ENCODE measurements at regions not wholly inside any gene's neighbourhood (a gene's known extent, or its start where the extent isn't known, plus 50 kb on each side); places are given as distances from the start of the nearest gene placed in this dataset.
A peak's percentile ranks its signal among the peaks of the same experiment; 100 is the strongest.

- no peak for DNase-seq
- no peak overlapping the region for H4K12ac ChIP-seq (ENCODE audit: low read depth, low read length)
- no peak overlapping the region for H4K8ac ChIP-seq (ENCODE audit: low read depth, low read length)
- no peak overlapping the region for H2AK5ac ChIP-seq (ENCODE audit: low read length)
- H3K79me1 ChIP-seq (ENCODE audit: low read length): no peaks in the 10 kb centered on the region
- H3K36me3 ChIP-seq (ENCODE audit: control insufficient read depth in 1 of 2, insufficient read depth in 2 of 2, low read length in 2 of 2): no peaks in the 10 kb centered on the region
- H3K18ac ChIP-seq (ENCODE audit: low read length): no peak overlapping the region
- no peak overlapping the region for H3K27ac ChIP-seq (ENCODE audit: low read depth, low read length)
- H4K91ac ChIP-seq (ENCODE audit: low read depth, low read length): no peak overlapping the region
- H3K79me2 ChIP-seq (ENCODE audit: control insufficient read depth, insufficient read depth, low read length, poor library complexity): no peaks in the 10 kb centered on the region
- no peak overlapping the region for H3K4me3 ChIP-seq (ENCODE audit: low read depth, low read length)
- H2BK5ac ChIP-seq (ENCODE audit: low read depth, low read length, poor library complexity): no peak overlapping the region
- H3K23ac ChIP-seq (ENCODE audit: low read length): peak overlapping the region; percentile 69
- no peaks in the 10 kb centered on the region for H3K9me3 ChIP-seq (ENCODE audit: insufficient read depth, low read depth, low read length)
- no peaks in the 10 kb centered on the region for H3K27me3 ChIP-seq (ENCODE audit: insufficient read depth, low read length)
- no peaks in the 10 kb centered on the region for H3K4me1 ChIP-seq (ENCODE audit: control insufficient read depth in 1 of 2, insufficient read depth in 2 of 2, low read length in 2 of 2)
- no peak overlapping the region for H3K4ac ChIP-seq (ENCODE audit: low read depth, low read length)
- no peak overlapping the region for H3K9ac ChIP-seq (ENCODE audit: low read length)
- no peak overlapping the region for H3K14ac ChIP-seq (ENCODE audit: low read length)
- H3K4me2 ChIP-seq (ENCODE audit: low read length): no peak overlapping the region
- no CpG with 5 or more reads among the region's 1 CpG for WGBS (ENCODE audit: extremely low coverage, insufficient coverage, insufficient read length)
- no peak overlapping the region for H2BK120ac ChIP-seq (ENCODE audit: insufficient read depth, low read length, poor library complexity)
- H2BK12ac ChIP-seq (ENCODE audit: low read length): no peak overlapping the region
- H2AFZ ChIP-seq (ENCODE audit: insufficient read depth, low read length, poor library complexity): no peak overlapping the region
These were observed 228.0 kb upstream of the LDB2 start for GRCh38 chr4:17126321-17126966.

- H4K12ac ChIP-seq (ENCODE audit: low read depth, low read length): no peak overlapping the region
- no peak for DNase-seq
- no peak overlapping the region for H2AFZ ChIP-seq (ENCODE audit: insufficient read depth, low read length, poor library complexity)
- no peak overlapping the region for H3K4me3 ChIP-seq (ENCODE audit: low read depth, low read length)
- H3K79me2 ChIP-seq (ENCODE audit: control insufficient read depth, insufficient read depth, low read length, poor library complexity): no peaks in the 10 kb centered on the region
- no peaks in the 10 kb centered on the region for H3K79me1 ChIP-seq (ENCODE audit: low read length)
- H3K27me3 ChIP-seq (ENCODE audit: insufficient read depth, low read length): no peaks in the 10 kb centered on the region
- H3K4me1 ChIP-seq (ENCODE audit: control insufficient read depth in 1 of 2, insufficient read depth in 2 of 2, low read length in 2 of 2): no peaks in the 10 kb centered on the region
- no peak overlapping the region for H4K8ac ChIP-seq (ENCODE audit: low read depth, low read length)
- no peak overlapping the region for H3K4me2 ChIP-seq (ENCODE audit: low read length)
- no peak overlapping the region for H3K27ac ChIP-seq (ENCODE audit: low read depth, low read length)
- no peak overlapping the region for H3K18ac ChIP-seq (ENCODE audit: low read length)
- no peak overlapping the region for H2BK5ac ChIP-seq (ENCODE audit: low read depth, low read length, poor library complexity)
- H3K4ac ChIP-seq (ENCODE audit: low read depth, low read length): no peak overlapping the region
- no CpG with 5 or more reads among the region's 4 CpGs for WGBS (ENCODE audit: extremely low coverage, insufficient coverage, insufficient read length)
- H2BK12ac ChIP-seq (ENCODE audit: low read length): no peak overlapping the region
- H3K23ac ChIP-seq (ENCODE audit: low read length): no peak overlapping the region
- no peaks in the 10 kb centered on the region for H3K36me3 ChIP-seq (ENCODE audit: control insufficient read depth in 1 of 2, insufficient read depth in 2 of 2, low read length in 2 of 2)
- H4K91ac ChIP-seq (ENCODE audit: low read depth, low read length): no peak overlapping the region
- H2BK120ac ChIP-seq (ENCODE audit: insufficient read depth, low read length, poor library complexity): no peak overlapping the region
- H2AK5ac ChIP-seq (ENCODE audit: low read length): no peak overlapping the region
- no peak overlapping the region for H3K14ac ChIP-seq (ENCODE audit: low read length)
- no peak overlapping the region for H3K9ac ChIP-seq (ENCODE audit: low read length)
- no peaks in the 10 kb centered on the region for H3K9me3 ChIP-seq (ENCODE audit: insufficient read depth, low read depth, low read length)
These were observed 226.3 kb upstream of the LDB2 start for GRCh38 chr4:17124767-17125166.

DNA sequence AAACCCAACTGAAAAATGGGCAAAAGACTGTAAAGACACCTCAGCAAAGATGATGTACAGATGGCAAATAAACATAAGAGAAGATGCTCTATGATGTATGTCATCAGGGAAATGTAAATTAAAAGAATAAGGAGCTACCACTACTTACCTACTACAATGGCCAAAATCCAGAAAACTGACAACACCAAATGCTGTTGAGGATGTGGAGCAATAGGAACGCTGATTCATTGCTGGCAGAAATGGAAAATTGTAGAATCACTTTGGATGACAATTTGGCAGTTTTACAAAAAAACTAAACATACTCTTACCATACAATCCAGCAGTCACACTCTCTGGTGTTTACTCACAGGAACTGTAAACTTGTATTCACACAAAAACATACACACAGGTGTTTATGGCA lies 222.3 kb upstream of the LDB2 start:
- no CpG with 5 or more reads among the region's 1 CpG for WGBS (ENCODE audit: extremely low coverage, insufficient coverage, insufficient read length)
- DNase-seq: no peak

DNA sequence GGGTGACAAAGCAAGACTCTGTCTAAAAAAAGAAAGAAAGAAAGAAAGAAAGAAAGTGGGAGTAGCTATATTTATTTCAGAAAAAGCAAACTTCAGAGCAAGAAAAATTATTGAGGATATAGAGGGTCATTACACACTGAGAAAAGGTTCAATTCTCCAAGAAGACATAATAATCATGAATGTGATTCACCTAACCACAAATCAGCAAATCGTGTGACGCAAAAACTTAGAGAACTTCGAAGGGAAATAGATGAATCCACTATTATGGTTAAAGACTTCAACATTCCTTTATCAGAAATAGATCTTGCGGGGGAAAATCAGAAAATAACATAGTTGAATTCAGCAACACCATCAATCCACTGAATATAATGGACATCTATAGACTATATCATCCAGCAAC lies 219.3 kb upstream of the LDB2 start:
- no peak for DNase-seq
- Histone ChIP-seq H4K12ac (ENCODE audit: low read depth, low read length) (no peak overlapping the region), H2AK5ac (ENCODE audit: low read length) (no peak overlapping the region), H3K4me2 (ENCODE audit: low read length) (no peak overlapping the region), H3K14ac (ENCODE audit: low read length) (no peak overlapping the region), H3K4me3 (ENCODE audit: low read depth, low read length) (no peak overlapping the region), H2BK120ac (ENCODE audit: insufficient read depth, low read length, poor library complexity) (no peak overlapping the region), H3K79me1 (ENCODE audit: low read length) (no peaks in the 10 kb centered on the region), H2BK5ac (ENCODE audit: low read depth, low read length, poor library complexity) (no peak overlapping the region), H3K27ac (ENCODE audit: low read depth, low read length) (no peak overlapping the region), H3K9me3 (ENCODE audit: insufficient read depth, low read depth, low read length) (no peaks in the 10 kb centered on the region), H3K4ac (ENCODE audit: low read depth, low read length) (no peak overlapping the region), H3K36me3 (ENCODE audit: control insufficient read depth in 1 of 2, insufficient read depth in 2 of 2, low read length in 2 of 2) (no peaks in the 10 kb centered on the region), H3K79me2 (ENCODE audit: control insufficient read depth, insufficient read depth, low read length, poor library complexity) (no peaks in the 10 kb centered on the region), H3K4me1 (ENCODE audit: control insufficient read depth in 1 of 2, insufficient read depth in 2 of 2, low read length in 2 of 2) (no peaks in the 10 kb centered on the region), H3K18ac (ENCODE audit: low read length) (no peak overlapping the region), H3K23ac (ENCODE audit: low read length) (no peak overlapping the region), H2BK12ac (ENCODE audit: low read length) (no peak overlapping the region), H4K91ac (ENCODE audit: low read depth, low read length) (no peak overlapping the region), H3K27me3 (ENCODE audit: insufficient read depth, low read length) (no peaks in the 10 kb centered on the region), H2AFZ (ENCODE audit: insufficient read depth, low read length, poor library complexity) (no peak overlapping the region), H3K9ac (ENCODE audit: low read length) (no peak overlapping the region), H4K8ac (ENCODE audit: low read depth, low read length) (no peak overlapping the region)
- no CpG with 5 or more reads among the region's 4 CpGs for WGBS (ENCODE audit: extremely low coverage, insufficient coverage, insufficient read length)

More for the DNA sequence above, 222.3 kb upstream of the LDB2 start:
- no peak overlapping the region for H4K12ac ChIP-seq (ENCODE audit: low read depth, low read length)
- no peak overlapping the region for H2AFZ ChIP-seq (ENCODE audit: insufficient read depth, low read length, poor library complexity)
- H3K79me1 ChIP-seq (ENCODE audit: low read length): no peaks in the 10 kb centered on the region
- H3K27me3 ChIP-seq (ENCODE audit: insufficient read depth, low read length): no peaks in the 10 kb centered on the region
- no peak overlapping the region for H3K27ac ChIP-seq (ENCODE audit: low read depth, low read length)
- H2BK120ac ChIP-seq (ENCODE audit: insufficient read depth, low read length, poor library complexity): no peak overlapping the region
- H3K14ac ChIP-seq (ENCODE audit: low read length): no peak overlapping the region
- no peak overlapping the region for H2AK5ac ChIP-seq (ENCODE audit: low read length)
- no peaks in the 10 kb centered on the region for H3K9me3 ChIP-seq (ENCODE audit: insufficient read depth, low read depth, low read length)
- H3K4ac ChIP-seq (ENCODE audit: low read depth, low read length): no peak overlapping the region
- H2BK5ac ChIP-seq (ENCODE audit: low read depth, low read length, poor library complexity): no peak overlapping the region
- H3K23ac ChIP-seq (ENCODE audit: low read length): no peak overlapping the region
- no peak overlapping the region for H2BK12ac ChIP-seq (ENCODE audit: low read length)
- no peak overlapping the region for H3K9ac ChIP-seq (ENCODE audit: low read length)
- no peaks in the 10 kb centered on the region for H3K4me1 ChIP-seq (ENCODE audit: control insufficient read depth in 1 of 2, insufficient read depth in 2 of 2, low read length in 2 of 2)
- H3K18ac ChIP-seq (ENCODE audit: low read length): no peak overlapping the region
- H3K4me3 ChIP-seq (ENCODE audit: low read depth, low read length): no peak overlapping the region
- no peaks in the 10 kb centered on the region for H3K36me3 ChIP-seq (ENCODE audit: control insufficient read depth in 1 of 2, insufficient read depth in 2 of 2, low read length in 2 of 2)
- no peak overlapping the region for H4K8ac ChIP-seq (ENCODE audit: low read depth, low read length)
- H3K79me2 ChIP-seq (ENCODE audit: control insufficient read depth, insufficient read depth, low read length, poor library complexity): no peaks in the 10 kb centered on the region
- no peak overlapping the region for H4K91ac ChIP-seq (ENCODE audit: low read depth, low read length)
- no peak overlapping the region for H3K4me2 ChIP-seq (ENCODE audit: low read length)
